ENCODE measurements at regions not wholly inside any gene's neighbourhood (a gene's known extent, or its start where the extent isn't known, plus 50 kb on each side); places are given as distances from the start of the nearest gene placed in this dataset.

DNA sequence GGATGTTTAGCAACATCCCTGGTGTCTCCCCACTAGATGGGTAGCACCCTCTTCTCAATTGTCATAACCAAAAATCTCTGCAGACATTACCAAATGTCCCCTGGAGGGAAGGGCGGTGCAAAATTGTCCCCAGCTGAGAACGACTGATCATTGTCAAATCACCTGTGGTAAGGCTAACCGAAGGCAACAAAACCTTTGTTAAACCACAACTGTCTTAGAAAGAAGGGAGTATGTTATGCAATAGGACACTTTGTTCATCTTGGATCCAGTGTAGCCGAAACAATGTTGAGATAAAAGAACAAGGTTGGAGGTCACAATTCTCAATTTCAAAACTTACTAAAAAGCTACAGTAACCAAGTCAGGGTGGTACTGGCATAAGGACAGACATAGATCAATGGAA is 50.3 kb upstream of the ST3GAL5 start:
- H3K9me3 Mint-ChIP-seq (ENCODE audit: unreplicated experiment): peaks cover 26% of the 10 kb centered on the region
- TF ChIP-seq, protein P1, sequence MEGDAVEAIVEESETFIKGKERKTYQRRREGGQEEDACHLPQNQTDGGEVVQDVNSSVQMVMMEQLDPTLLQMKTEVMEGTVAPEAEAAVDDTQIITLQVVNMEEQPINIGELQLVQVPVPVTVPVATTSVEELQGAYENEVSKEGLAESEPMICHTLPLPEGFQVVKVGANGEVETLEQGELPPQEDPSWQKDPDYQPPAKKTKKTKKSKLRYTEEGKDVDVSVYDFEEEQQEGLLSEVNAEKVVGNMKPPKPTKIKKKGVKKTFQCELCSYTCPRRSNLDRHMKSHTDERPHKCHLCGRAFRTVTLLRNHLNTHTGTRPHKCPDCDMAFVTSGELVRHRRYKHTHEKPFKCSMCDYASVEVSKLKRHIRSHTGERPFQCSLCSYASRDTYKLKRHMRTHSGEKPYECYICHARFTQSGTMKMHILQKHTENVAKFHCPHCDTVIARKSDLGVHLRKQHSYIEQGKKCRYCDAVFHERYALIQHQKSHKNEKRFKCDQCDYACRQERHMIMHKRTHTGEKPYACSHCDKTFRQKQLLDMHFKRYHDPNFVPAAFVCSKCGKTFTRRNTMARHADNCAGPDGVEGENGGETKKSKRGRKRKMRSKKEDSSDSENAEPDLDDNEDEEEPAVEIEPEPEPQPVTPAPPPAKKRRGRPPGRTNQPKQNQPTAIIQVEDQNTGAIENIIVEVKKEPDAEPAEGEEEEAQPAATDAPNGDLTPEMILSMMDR (IDR thresholded peaks at IDR 0.05; ENCODE audit: insufficient read depth in 1 of 2, low read depth in 1 of 2, low read length in 1 of 2, severe bottlenecking in 1 of 2, unreplicated experiment in 1 of 2): no peak
- POLR2A ChIA-PET: no interaction called here
- intact Hi-C loops (cut with micrococcal nuclease; ENCODE audit: unreplicated experiment): loop anchor here (5.0 kb wide), 1 partner anchor 48 kb away; no protein-coding TSS in a partner anchor
- H3K4me1 ChIP-seq: peaks cover 24% of the 10 kb centered on the region
- no peak overlapping the region for H3K4me3 Mint-ChIP-seq (ENCODE audit: unreplicated experiment)
- H3K36me3 Mint-ChIP-seq (ENCODE audit: insufficient read depth, unreplicated experiment): no peaks in the 10 kb centered on the region
- no peak for DNase-seq
- no TSS peak for BruUV-seq (replicated peaks)
- H3K9me3 ChIP-seq: peaks cover 18% of the 10 kb centered on the region
- H3K36me3 ChIP-seq (ENCODE audit: control insufficient read depth, insufficient read depth, low read length): no peaks in the 10 kb centered on the region
- H3K27me3 Mint-ChIP-seq (ENCODE audit: insufficient read depth, unreplicated experiment): no peaks in the 10 kb centered on the region
- no peaks in the 10 kb centered on the region for H3K27me3 ChIP-seq (replicated peaks; ENCODE audit: control insufficient read depth, insufficient read depth, low read length)
- CTCF ChIA-PET: no interaction called here
- no peak overlapping the region for H3K27ac Mint-ChIP-seq (ENCODE audit: unreplicated experiment)
- no peak overlapping the region for H3K4me3 ChIP-seq (ENCODE audit: low read depth, low read length)
- H3K4me1 Mint-ChIP-seq (ENCODE audit: low read depth, unreplicated experiment): peaks cover 12% of the 10 kb centered on the region

Data from Caco-2 (cell line).